ENCODE measurements at regions not wholly inside any gene's neighbourhood (a gene's known extent, or its start where the extent isn't known, plus 50 kb on each side); places are given as distances from the start of the nearest gene placed in this dataset.
"Not testable (repeated sequence)": the region's sequence is repeated elsewhere in the genome, so short reads cannot be mapped to it uniquely, and the experiment has no call there.

DNA sequence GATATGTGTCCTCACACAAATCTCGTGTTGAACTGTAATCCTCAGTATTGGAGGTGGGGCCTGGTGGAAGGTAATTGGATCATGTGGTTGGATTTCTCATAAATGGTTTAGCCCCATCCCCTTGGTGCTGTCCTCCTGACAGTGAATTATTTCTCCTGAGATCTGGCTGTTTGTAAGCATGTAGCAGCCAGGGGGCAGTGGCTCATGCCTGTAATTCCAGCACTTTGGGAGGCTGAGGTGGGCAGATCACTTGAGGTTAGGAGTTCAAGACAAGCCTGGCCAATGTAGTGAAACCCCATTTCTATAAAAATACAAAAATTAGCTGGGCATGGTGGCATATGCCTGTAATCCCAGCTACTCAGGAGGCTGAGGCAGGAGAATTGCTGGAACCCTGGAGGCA lies 999.0 kb downstream of the DNAH5 start:
- peak; percentile 57 for DNase-seq
- 0 out of 2 replicates have a peak overlapping the region, but pooled peaks have one; percentile 24 for H3K27ac ChIP-seq
- H3K9me3 ChIP-seq (ENCODE audit: severe bottlenecking); H3K4me3 ChIP-seq (ENCODE audit: low read depth, low read length); H3K36me3 ChIP-seq; H3K27me3 ChIP-seq (ENCODE audit: insufficient read depth, low read depth, severe bottlenecking): not testable (repeated sequence)
- TF ChIP-seq, protein P1, sequence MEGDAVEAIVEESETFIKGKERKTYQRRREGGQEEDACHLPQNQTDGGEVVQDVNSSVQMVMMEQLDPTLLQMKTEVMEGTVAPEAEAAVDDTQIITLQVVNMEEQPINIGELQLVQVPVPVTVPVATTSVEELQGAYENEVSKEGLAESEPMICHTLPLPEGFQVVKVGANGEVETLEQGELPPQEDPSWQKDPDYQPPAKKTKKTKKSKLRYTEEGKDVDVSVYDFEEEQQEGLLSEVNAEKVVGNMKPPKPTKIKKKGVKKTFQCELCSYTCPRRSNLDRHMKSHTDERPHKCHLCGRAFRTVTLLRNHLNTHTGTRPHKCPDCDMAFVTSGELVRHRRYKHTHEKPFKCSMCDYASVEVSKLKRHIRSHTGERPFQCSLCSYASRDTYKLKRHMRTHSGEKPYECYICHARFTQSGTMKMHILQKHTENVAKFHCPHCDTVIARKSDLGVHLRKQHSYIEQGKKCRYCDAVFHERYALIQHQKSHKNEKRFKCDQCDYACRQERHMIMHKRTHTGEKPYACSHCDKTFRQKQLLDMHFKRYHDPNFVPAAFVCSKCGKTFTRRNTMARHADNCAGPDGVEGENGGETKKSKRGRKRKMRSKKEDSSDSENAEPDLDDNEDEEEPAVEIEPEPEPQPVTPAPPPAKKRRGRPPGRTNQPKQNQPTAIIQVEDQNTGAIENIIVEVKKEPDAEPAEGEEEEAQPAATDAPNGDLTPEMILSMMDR (IDR thresholded peaks at IDR 0.05; ENCODE audit: low read depth, low read length) = peak; percentile 46

DNA sequence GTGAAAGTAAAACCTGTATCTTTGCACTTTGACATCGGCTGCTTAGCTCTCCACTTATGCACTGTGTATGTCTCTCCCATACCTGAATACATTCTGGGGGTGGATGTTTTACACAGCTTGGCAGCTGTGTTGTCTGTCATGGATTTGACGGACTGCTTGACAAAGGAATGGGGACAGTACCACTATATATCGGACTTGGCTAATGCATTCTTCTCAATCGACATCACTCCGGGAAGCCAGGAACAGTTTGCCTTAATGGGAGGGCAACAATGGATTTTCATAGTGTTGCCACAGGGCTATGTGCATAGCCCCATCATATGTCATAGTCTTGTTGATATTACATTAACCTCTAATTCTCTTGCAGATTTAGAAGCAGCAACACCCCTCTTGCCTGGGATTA lies 1008.3 kb downstream of the DNAH5 start:
- TF ChIP-seq, protein P1 (IDR thresholded peaks at IDR 0.05; ENCODE audit: low read depth, low read length) = no peak
- Histone ChIP-seq H3K27me3 (ENCODE audit: insufficient read depth, low read depth, severe bottlenecking) (no peaks in the 10 kb centered on the region), H3K27ac (no peak overlapping the region), H3K4me3 (ENCODE audit: low read depth, low read length) (no peak overlapping the region), H3K9me3 (ENCODE audit: severe bottlenecking) (no peaks in the 10 kb centered on the region), H3K36me3 (no peaks in the 10 kb centered on the region)
- no peak for DNase-seq

DNA sequence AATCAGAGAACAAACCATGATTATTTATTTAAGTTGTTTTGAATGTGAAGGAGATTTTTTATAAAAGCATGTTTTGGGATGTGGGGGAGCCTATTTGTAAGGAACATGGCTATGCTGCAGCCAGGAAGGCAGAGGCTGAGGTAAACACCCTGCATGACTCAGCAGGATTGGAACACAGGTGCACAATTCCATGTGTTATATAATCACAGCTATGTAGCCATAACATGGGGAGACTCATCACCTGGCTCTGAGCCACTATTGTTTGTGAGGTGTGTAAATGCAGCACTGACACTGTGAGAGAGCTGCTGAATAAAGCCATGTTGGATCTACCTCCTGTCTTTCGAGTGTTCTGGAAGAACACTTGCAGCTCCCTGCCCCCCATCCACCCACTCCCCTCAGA lies 1009.8 kb downstream of the DNAH5 start:
- H3K9me3 ChIP-seq (ENCODE audit: severe bottlenecking) = no peaks in the 10 kb centered on the region
- no peak overlapping the region for H3K4me3 ChIP-seq (ENCODE audit: low read depth, low read length)
- H3K27ac ChIP-seq = no peak overlapping the region
- TF ChIP-seq, protein P1 (IDR thresholded peaks at IDR 0.05; ENCODE audit: low read depth, low read length) = no peak
- H3K36me3 ChIP-seq = no peaks in the 10 kb centered on the region
- no peaks in the 10 kb centered on the region for H3K27me3 ChIP-seq (ENCODE audit: insufficient read depth, low read depth, severe bottlenecking)
- no peak for DNase-seq

DNA sequence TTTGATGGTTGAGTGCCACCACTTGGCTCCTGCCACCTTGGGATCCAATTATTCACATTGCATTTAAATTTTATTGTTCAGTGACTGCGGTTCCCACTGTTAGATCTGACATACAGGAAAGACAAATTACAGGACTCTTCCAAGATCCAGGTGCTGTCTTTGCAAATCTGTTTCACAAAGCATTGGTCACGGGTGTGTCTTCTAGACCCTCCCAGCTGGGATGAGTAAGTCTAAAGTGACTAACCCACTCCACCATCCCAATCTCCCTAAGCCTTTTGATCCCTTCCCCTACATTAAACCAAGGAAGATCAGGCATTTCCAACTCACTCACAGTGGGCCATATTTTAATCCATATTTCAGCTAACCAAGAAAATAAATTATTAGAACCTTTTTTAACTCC lies 1016.3 kb upstream of the CTNND2 start:
- no peak for DNase-seq
- H3K27me3 ChIP-seq (ENCODE audit: insufficient read depth, low read depth, severe bottlenecking) = no peaks in the 10 kb centered on the region
- TF ChIP-seq, protein P1 (IDR thresholded peaks at IDR 0.05; ENCODE audit: low read depth, low read length) = no peak
- H3K36me3 ChIP-seq = no peaks in the 10 kb centered on the region
- H3K27ac ChIP-seq = no peak overlapping the region
- no peak overlapping the region for H3K4me3 ChIP-seq (ENCODE audit: low read depth, low read length)
- no peaks in the 10 kb centered on the region for H3K9me3 ChIP-seq (ENCODE audit: severe bottlenecking)

DNA sequence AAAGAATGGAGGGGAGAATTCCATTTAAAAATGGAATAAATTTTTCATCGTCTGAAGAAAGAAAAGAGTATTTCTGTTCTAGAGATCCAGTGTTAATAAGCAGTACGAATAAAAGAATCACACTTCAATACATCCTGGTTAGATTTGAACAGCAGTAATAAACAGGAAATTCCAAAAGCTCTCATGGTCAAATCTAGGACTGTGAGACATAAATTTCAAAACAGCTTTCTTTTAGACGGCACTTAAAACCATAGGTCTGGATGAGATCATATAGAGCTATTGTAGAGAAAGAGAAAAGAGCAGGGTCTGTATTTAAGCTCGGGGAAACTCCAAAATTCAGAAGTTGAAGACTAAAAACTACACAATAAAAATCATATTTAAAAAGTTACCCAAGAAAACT lies 1006.9 kb upstream of the CTNND2 start:
- Histone ChIP-seq H3K36me3 (no peaks in the 10 kb centered on the region), H3K4me3 (ENCODE audit: low read depth, low read length) (no peak overlapping the region), H3K9me3 (ENCODE audit: severe bottlenecking) (no peaks in the 10 kb centered on the region), H3K27ac (no peak overlapping the region), H3K27me3 (ENCODE audit: insufficient read depth, low read depth, severe bottlenecking) (no peaks in the 10 kb centered on the region)
- no peak for DNase-seq
- TF ChIP-seq, protein P1 (IDR thresholded peaks at IDR 0.05; ENCODE audit: low read depth, low read length) = no peak

DNA sequence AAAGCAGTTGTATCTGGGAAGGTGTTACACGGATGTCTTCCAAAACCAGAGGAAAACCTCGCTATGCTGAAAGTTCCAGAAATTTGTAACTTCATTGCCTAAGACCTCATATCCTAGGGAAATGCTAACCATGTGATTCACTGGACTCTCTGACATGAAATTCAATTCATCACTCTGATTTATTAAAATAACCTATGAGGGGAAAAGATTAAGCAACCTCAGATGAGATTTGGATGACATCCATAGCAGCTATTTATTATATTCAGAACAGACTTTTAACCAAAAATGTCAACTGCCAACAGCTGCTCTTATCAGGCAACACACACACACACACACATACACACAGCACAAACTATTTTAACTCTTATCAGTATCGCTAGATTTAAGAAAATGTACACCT lies 1006.4 kb upstream of the CTNND2 start:
- TF ChIP-seq, protein P1 (IDR thresholded peaks at IDR 0.05; ENCODE audit: low read depth, low read length) = no peak
- H3K36me3 ChIP-seq = no peaks in the 10 kb centered on the region
- H3K27ac ChIP-seq = no peak overlapping the region
- H3K27me3 ChIP-seq (ENCODE audit: insufficient read depth, low read depth, severe bottlenecking) = no peaks in the 10 kb centered on the region
- H3K4me3 ChIP-seq (ENCODE audit: low read depth, low read length) = no peak overlapping the region
- H3K9me3 ChIP-seq (ENCODE audit: severe bottlenecking) = no peaks in the 10 kb centered on the region
- DNase-seq = no peak

All from WERI-Rb-1 (cell line).